DOHH2 (cell line): ENCODE measurements at regions not wholly inside any gene's neighbourhood (a gene's known extent, or its start where the extent isn't known, plus 50 kb on each side); places are given as distances from the start of the nearest gene placed in this dataset.

Experiments used
- H3F3A ChIP-seq: fragments of 200-600 bp; sonication (generic), shearing (Covaris generic); 2 replicates; pipeline ENCODE4 v1.6.0; 2016; ENCODE audit warnings: antibody characterized with exemption, mild to moderate bottlenecking; ENCODE audit not compliant: control insufficient read depth, insufficient read depth
- H3K27ac ChIP-seq: fragments of 200-600 bp; sonication (generic); 2 replicates; pipeline ENCODE4 v1.5.1; 2014; ENCODE audit warnings: low read depth, mild to moderate bottlenecking, low read length, moderate library complexity
- H3K27me3 ChIP-seq: fragments of 200-600 bp; sonication (generic); 2 replicates; pipeline ENCODE4 v1.6.1; 2014; ENCODE audit warnings: mild to moderate bottlenecking, low read length, mixed read lengths; ENCODE audit not compliant: control insufficient read depth
- H3K36me3 ChIP-seq: fragments of 200-600 bp; sonication (generic); 2 replicates; pipeline ENCODE4 v1.6.1; 2014; ENCODE audit warnings: mild to moderate bottlenecking, low read length, moderate library complexity, mixed read lengths; ENCODE audit not compliant: control insufficient read depth
- H3K4me1 ChIP-seq: fragments of 200-600 bp; sonication (generic); 2 replicates; pipeline ENCODE4 v1.6.1; 2014; ENCODE audit warnings: mild to moderate bottlenecking, low read length, mixed read lengths; ENCODE audit not compliant: control insufficient read depth
- H3K4me2 ChIP-seq: fragments of 200-600 bp; sonication (generic); 2 replicates; pipeline ENCODE4 v1.6.0; 2014; ENCODE audit warnings: mild to moderate bottlenecking, low read length, moderate library complexity
- H3K4me3 ChIP-seq: fragments of 200-600 bp; sonication (generic); 2 replicates; pipeline ENCODE4 v1.5.1; 2014; ENCODE audit warnings: mild to moderate bottlenecking, low read length, mixed read lengths
- H3K79me2 ChIP-seq: fragments of 200-600 bp; sonication (generic); 2 replicates; pipeline ENCODE4 v1.6.1; 2014; ENCODE audit warnings: mild to moderate bottlenecking, low read length, mixed read lengths; ENCODE audit not compliant: control insufficient read depth
- H3K9me2 ChIP-seq: fragments of 200-600 bp; sonication (generic); replicated peaks from 2 replicates; pipeline ENCODE4 v1.6.1; 2014; ENCODE audit warnings: mild to moderate bottlenecking, low read length, mixed read lengths; ENCODE audit not compliant: control insufficient read depth
- H3K9me3 ChIP-seq: fragments of 200-600 bp; sonication (generic); 2 replicates; pipeline ENCODE4 v1.6.1; 2014; ENCODE audit warnings: antibody characterized with exemption, low read length, mixed read lengths; ENCODE audit not compliant: control insufficient read depth, insufficient read depth
- H4K20me1 ChIP-seq: fragments of 200-600 bp; sonication (generic); 2 replicates; pipeline ENCODE4 v1.6.0; 2014; ENCODE audit warnings: low read depth, mild to moderate bottlenecking, antibody characterized with exemption, low read length, moderate library complexity; ENCODE audit not compliant: control insufficient read depth, insufficient read depth
- EZH2phosphoT487 ChIP-seq: fragments of 200-600 bp; sonication (generic); IDR thresholded peaks from 2 replicates; pipeline ENCODE4 v1.6.1; 2017; ENCODE audit warnings: borderline replicate concordance, mild to moderate bottlenecking, antibody characterized with exemption, low read length, moderate library complexity, mixed read lengths
- TF ChIP-seq, protein P1 (sequence below): fragments of 200-600 bp; sonication (generic); IDR thresholded peaks from one replicate; pipeline ENCODE4 v1.5.1; 2014; ENCODE audit warnings: antibody characterized with exemption, mild to moderate bottlenecking, low read depth, low read length; ENCODE audit not compliant: poor library complexity, severe bottlenecking

DNA sequence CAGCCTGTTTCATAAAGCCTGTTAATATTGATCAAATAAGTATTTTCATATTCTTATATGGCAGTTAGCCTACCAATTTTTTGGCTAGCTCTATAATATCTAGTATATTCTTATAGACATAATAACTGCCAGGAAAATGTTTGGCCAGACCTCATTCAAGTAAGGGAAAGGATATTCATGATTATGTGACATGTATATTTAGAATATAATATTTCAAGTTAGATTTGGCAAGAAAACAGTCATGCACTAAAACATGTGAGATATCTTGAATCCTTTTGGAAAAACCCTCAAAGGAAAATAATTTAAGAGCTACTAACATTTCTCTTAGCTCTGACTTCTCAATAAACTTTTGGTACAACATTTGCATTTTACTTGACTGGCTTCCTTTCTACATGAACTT is 694.1 kb downstream of the PLCL1 start:
- Histone ChIP-seq H3K4me3 (no peak overlapping the region), H3K9me2 (no peaks in the 10 kb centered on the region), H3K27ac (no peak overlapping the region), H3K79me2 (no peaks in the 10 kb centered on the region), H4K20me1 (no peaks in the 10 kb centered on the region), H3F3A (no peaks in the 10 kb centered on the region), H3K27me3 (no peaks in the 10 kb centered on the region), H3K4me1 (no peaks in the 10 kb centered on the region), H3K36me3 (no peaks in the 10 kb centered on the region), H3K4me2 (no peak overlapping the region), H3K9me3 (no peaks in the 10 kb centered on the region)
- TF ChIP-seq, protein P1, sequence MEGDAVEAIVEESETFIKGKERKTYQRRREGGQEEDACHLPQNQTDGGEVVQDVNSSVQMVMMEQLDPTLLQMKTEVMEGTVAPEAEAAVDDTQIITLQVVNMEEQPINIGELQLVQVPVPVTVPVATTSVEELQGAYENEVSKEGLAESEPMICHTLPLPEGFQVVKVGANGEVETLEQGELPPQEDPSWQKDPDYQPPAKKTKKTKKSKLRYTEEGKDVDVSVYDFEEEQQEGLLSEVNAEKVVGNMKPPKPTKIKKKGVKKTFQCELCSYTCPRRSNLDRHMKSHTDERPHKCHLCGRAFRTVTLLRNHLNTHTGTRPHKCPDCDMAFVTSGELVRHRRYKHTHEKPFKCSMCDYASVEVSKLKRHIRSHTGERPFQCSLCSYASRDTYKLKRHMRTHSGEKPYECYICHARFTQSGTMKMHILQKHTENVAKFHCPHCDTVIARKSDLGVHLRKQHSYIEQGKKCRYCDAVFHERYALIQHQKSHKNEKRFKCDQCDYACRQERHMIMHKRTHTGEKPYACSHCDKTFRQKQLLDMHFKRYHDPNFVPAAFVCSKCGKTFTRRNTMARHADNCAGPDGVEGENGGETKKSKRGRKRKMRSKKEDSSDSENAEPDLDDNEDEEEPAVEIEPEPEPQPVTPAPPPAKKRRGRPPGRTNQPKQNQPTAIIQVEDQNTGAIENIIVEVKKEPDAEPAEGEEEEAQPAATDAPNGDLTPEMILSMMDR: no peak
- no peak for TF ChIP-seq EZH2phosphoT487

DNA sequence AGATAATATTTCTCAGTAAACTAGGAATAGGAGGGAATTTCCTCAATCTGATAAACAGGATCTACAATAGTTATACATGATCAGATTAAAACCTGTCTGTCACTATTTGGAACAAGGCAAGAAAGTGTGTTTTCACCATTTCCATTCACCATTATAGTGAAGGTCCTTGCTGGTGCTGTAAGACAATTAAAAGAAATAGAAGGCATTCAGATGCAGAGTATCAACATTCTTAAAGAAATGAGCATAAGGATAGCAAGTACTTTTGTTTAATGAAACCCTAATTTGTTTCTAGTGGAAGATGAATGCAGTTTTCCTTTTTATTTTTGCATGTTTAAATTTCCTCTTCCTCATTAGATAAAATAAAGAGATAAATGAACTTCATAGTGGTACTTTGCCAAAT is 693.7 kb downstream of the PLCL1 start:
- H3K9me2 ChIP-seq: no peaks in the 10 kb centered on the region
- TF ChIP-seq EZH2phosphoT487: no peak
- TF ChIP-seq, protein P1: no peak

DNA sequence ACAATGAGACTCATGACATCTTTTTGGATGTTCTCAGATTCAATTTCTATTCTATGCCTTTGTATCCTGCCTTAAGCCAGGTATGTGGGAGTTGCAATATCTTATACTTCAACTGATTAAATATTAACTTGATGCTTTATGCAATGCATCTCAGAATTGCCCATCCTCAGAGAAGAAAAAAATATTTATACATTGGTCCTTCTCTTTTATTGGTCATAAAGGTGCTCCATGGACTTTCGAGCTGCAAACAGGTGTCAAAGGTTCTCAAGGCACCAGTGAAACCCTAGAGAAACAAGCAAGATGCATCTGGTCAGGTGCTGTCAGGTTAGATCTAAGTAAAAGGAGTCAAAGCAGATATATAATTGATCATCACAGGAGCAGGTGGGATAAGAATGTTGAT is 690.5 kb downstream of the PLCL1 start:
- Histone ChIP-seq H3K79me2 (no peaks in the 10 kb centered on the region), H3K9me2 (no peaks in the 10 kb centered on the region), H3K4me3 (no peak overlapping the region), H3K4me1 (no peaks in the 10 kb centered on the region), H3K27ac (no peak overlapping the region), H3K27me3 (no peaks in the 10 kb centered on the region), H3F3A (no peaks in the 10 kb centered on the region), H3K4me2 (no peak overlapping the region), H3K9me3 (no peaks in the 10 kb centered on the region), H3K36me3 (no peaks in the 10 kb centered on the region), H4K20me1 (no peaks in the 10 kb centered on the region)
- TF ChIP-seq EZH2phosphoT487: no peak
- TF ChIP-seq, protein P1: no peak

More for the DNA sequence above, 693.7 kb downstream of the PLCL1 start:
- Histone ChIP-seq H3F3A (no peaks in the 10 kb centered on the region), H3K4me3 (no peak overlapping the region), H4K20me1 (no peaks in the 10 kb centered on the region), H3K4me1 (no peaks in the 10 kb centered on the region), H3K27me3 (no peaks in the 10 kb centered on the region), H3K9me3 (no peaks in the 10 kb centered on the region), H3K4me2 (no peak overlapping the region), H3K36me3 (no peaks in the 10 kb centered on the region), H3K79me2 (no peaks in the 10 kb centered on the region), H3K27ac (no peak overlapping the region)

DNA sequence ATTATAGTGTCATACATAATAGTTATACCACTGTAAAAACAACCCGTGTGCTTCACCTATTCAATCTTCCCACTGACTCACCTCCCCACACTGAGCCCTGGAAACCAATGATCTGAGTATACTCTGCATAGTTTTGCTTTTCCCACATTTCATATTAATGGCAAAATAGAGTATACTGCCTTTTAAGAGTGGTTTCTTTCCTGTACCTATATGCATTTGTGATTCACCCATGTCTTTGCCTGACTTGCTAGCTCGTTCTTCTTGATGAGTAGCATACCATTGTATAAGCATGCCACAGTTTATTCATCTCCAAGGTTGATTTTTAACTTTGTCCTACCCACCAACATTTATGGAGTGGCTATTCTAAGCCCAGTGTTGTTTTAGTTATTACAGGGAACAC is 686.4 kb downstream of the PLCL1 start:
- no peaks in the 10 kb centered on the region for H3K79me2 ChIP-seq
- no peaks in the 10 kb centered on the region for H3K9me3 ChIP-seq
- H3K4me2 ChIP-seq: no peak overlapping the region
- H4K20me1 ChIP-seq: no peaks in the 10 kb centered on the region
- no peak overlapping the region for H3K27ac ChIP-seq
- TF ChIP-seq EZH2phosphoT487: no peak
- TF ChIP-seq, protein P1: no peak
- H3K4me1 ChIP-seq: no peaks in the 10 kb centered on the region
- no peaks in the 10 kb centered on the region for H3K27me3 ChIP-seq
- H3K9me2 ChIP-seq: no peaks in the 10 kb centered on the region
- no peaks in the 10 kb centered on the region for H3K36me3 ChIP-seq
- no peak overlapping the region for H3K4me3 ChIP-seq
- no peaks in the 10 kb centered on the region for H3F3A ChIP-seq
